ENCODE measurements at regions not wholly inside any gene's neighbourhood (a gene's known extent, or its start where the extent isn't known, plus 50 kb on each side); places are given as distances from the start of the nearest gene placed in this dataset.

- no peaks in the 10 kb centered on the region for H3K27me3 ChIP-seq (replicated peaks; ENCODE audit: insufficient read depth, low read depth, low read length, poor library complexity)
- POLR2A ChIA-PET (ENCODE audit: low non-redundant PET): interaction anchor here (0.6 kb wide), 1 partner anchor 9 kb away, joined by 4 read pairs; no protein-coding TSS in a partner anchor
- H3K9me3 ChIP-seq (ENCODE audit: low read depth, low read length, poor library complexity, severe bottlenecking): no peaks in the 10 kb centered on the region
- no peak overlapping the region for H3K4me3 ChIP-seq (ENCODE audit: low read depth, low read length, poor library complexity, severe bottlenecking)
- intact Hi-C loops (cut with micrococcal nuclease; ENCODE audit: unreplicated experiment): no loop called here
- no peak overlapping the region for H3K27ac ChIP-seq (ENCODE audit: low read depth, low read length, poor library complexity, severe bottlenecking)
- no peak for TF ChIP-seq CTCF (conservative IDR thresholded peaks at IDR 0.05; ENCODE audit: low read depth, low read length)
- no peak for TF ChIP-seq EZH2 (IDR thresholded peaks at IDR 0.05; ENCODE audit: borderline replicate concordance, low read depth, low read length, poor library complexity, severe bottlenecking)
- BruUV-seq (replicated peaks): no TSS peak
- H3K4me1 ChIP-seq (ENCODE audit: insufficient read depth, low read length, poor library complexity, severe bottlenecking): no peaks in the 10 kb centered on the region
- no peaks in the 10 kb centered on the region for H3K36me3 ChIP-seq (ENCODE audit: insufficient read depth, low read length, poor library complexity, severe bottlenecking)
- CTCF ChIA-PET: no interaction called here
- no peak for DNase-seq (ENCODE audit: low spot score)
These were observed 237.0 kb downstream of the SOX9 start for GRCh38 chr17:72357764-72358365.

GRCh38 chr17:72358465-72358864, 237.6 kb downstream of the SOX9 start:
- TF ChIP-seq EZH2 (IDR thresholded peaks at IDR 0.05; ENCODE audit: borderline replicate concordance, low read depth, low read length, poor library complexity, severe bottlenecking): no peak
- Histone ChIP-seq H3K27me3 (replicated peaks; ENCODE audit: insufficient read depth, low read depth, low read length, poor library complexity) (no peaks in the 10 kb centered on the region), H3K9me3 (ENCODE audit: low read depth, low read length, poor library complexity, severe bottlenecking) (no peaks in the 10 kb centered on the region), H3K4me1 (ENCODE audit: insufficient read depth, low read length, poor library complexity, severe bottlenecking) (no peaks in the 10 kb centered on the region), H3K27ac (ENCODE audit: low read depth, low read length, poor library complexity, severe bottlenecking) (no peak overlapping the region), H3K4me3 (ENCODE audit: low read depth, low read length, poor library complexity, severe bottlenecking) (no peak overlapping the region), H3K36me3 (ENCODE audit: insufficient read depth, low read length, poor library complexity, severe bottlenecking) (no peaks in the 10 kb centered on the region)
- intact Hi-C loops (cut with micrococcal nuclease; ENCODE audit: unreplicated experiment): no loop called here
- CTCF ChIA-PET: no interaction called here
- POLR2A ChIA-PET (ENCODE audit: low non-redundant PET): no interaction called here
- no TSS peak for BruUV-seq (replicated peaks)
- no peak for DNase-seq (ENCODE audit: low spot score)

- no peaks in the 10 kb centered on the region for H3K9me3 ChIP-seq (ENCODE audit: low read depth, low read length, poor library complexity, severe bottlenecking)
- no peak overlapping the region for H3K4me3 ChIP-seq (ENCODE audit: low read depth, low read length, poor library complexity, severe bottlenecking)
- H3K36me3 ChIP-seq (ENCODE audit: insufficient read depth, low read length, poor library complexity, severe bottlenecking): no peaks in the 10 kb centered on the region
- no peak for DNase-seq (ENCODE audit: low spot score)
- H3K4me1 ChIP-seq (ENCODE audit: insufficient read depth, low read length, poor library complexity, severe bottlenecking): no peaks in the 10 kb centered on the region
- ChIA-PET CTCF (no interaction called here), POLR2A (ENCODE audit: low non-redundant PET) (no interaction called here)
- intact Hi-C loops (cut with micrococcal nuclease; ENCODE audit: unreplicated experiment): no loop called here
- BruUV-seq (replicated peaks): no TSS peak
- no peak overlapping the region for H3K27ac ChIP-seq (ENCODE audit: low read depth, low read length, poor library complexity, severe bottlenecking)
- no peaks in the 10 kb centered on the region for H3K27me3 ChIP-seq (replicated peaks; ENCODE audit: insufficient read depth, low read depth, low read length, poor library complexity)
- TF ChIP-seq EZH2 (IDR thresholded peaks at IDR 0.05; ENCODE audit: borderline replicate concordance, low read depth, low read length, poor library complexity, severe bottlenecking) (no peak), CTCF (conservative IDR thresholded peaks at IDR 0.05; ENCODE audit: low read depth, low read length) (no peak)
These were observed 238.5 kb downstream of the SOX9 start for GRCh38 chr17:72359274-72359673.

- BruUV-seq (replicated peaks): no TSS peak
- intact Hi-C loops (cut with micrococcal nuclease; ENCODE audit: unreplicated experiment): no loop called here
- DNase-seq (ENCODE audit: low spot score): no peak
These were observed 239.0 kb downstream of the SOX9 start for GRCh38 chr17:72359811-72360210.

More at GRCh38 chr17:72359811-72360210, 239.0 kb downstream of the SOX9 start:
- H3K9me3 ChIP-seq (ENCODE audit: low read depth, low read length, poor library complexity, severe bottlenecking): no peaks in the 10 kb centered on the region
- ChIA-PET CTCF (no interaction called here), POLR2A (ENCODE audit: low non-redundant PET) (no interaction called here)
- no peaks in the 10 kb centered on the region for H3K4me1 ChIP-seq (ENCODE audit: insufficient read depth, low read length, poor library complexity, severe bottlenecking)
- H3K36me3 ChIP-seq (ENCODE audit: insufficient read depth, low read length, poor library complexity, severe bottlenecking): no peaks in the 10 kb centered on the region
- H3K27me3 ChIP-seq (replicated peaks; ENCODE audit: insufficient read depth, low read depth, low read length, poor library complexity): no peaks in the 10 kb centered on the region
- TF ChIP-seq EZH2 (IDR thresholded peaks at IDR 0.05; ENCODE audit: borderline replicate concordance, low read depth, low read length, poor library complexity, severe bottlenecking) (no peak), CTCF (conservative IDR thresholded peaks at IDR 0.05; ENCODE audit: low read depth, low read length) (no peak)
- no peak overlapping the region for H3K4me3 ChIP-seq (ENCODE audit: low read depth, low read length, poor library complexity, severe bottlenecking)
- H3K27ac ChIP-seq (ENCODE audit: low read depth, low read length, poor library complexity, severe bottlenecking): no peak overlapping the region

Measured in A673 (cell line).